HCT116 (cell line): ENCODE measurements at regions not wholly inside any gene's neighbourhood (a gene's known extent, or its start where the extent isn't known, plus 50 kb on each side); places are given as distances from the start of the nearest gene placed in this dataset.

Source experiments
- ATAC-seq: fragments of 200-7000 bp; cut with Tn5 transposase; 2 replicates; pipeline ENCODE4 v1.9.1; 2020; ENCODE audit warnings: mild to moderate bottlenecking, moderate library complexity
- BruUV-seq: library from RNA; stranded (reverse); fragments of 400-500 nt; replicated peaks from 2 replicates; lab custom pipeline; 2021; lab: Mats Ljungman, UMichigan
- CTCF ChIA-PET: fragments of 300-600 bp; sonication (Branson Sonifier 250); formaldehyde crosslinking; loops from one replicate; lab custom pipeline; 2021; ENCODE audit warnings: antibody characterized with exemption; lab: Charles Lee
- POLR2A ChIA-PET: fragments of 300-600, 350-600 bp; sonication (Branson Sonifier 250); formaldehyde crosslinking; loops from one replicate; lab custom pipeline; 2021; ENCODE audit warnings: antibody characterized with exemption; lab: Charles Lee
- RAD21 ChIA-PET, 2 experiments: fragments of 300-600 bp; sonication (Branson Sonifier 250); formaldehyde crosslinking; loops; one replicate each; lab custom pipeline; 2023; ENCODE audit warnings: low total read pairs in 2 of 2; ENCODE audit not compliant: uncharacterized antibody in 2 of 2, unreplicated experiment in 2 of 2, low non-redundant PET in 1 of 2; lab: Charles Lee
- DNase-seq: peaks from one replicate; pipeline ENCODE4 v3.0.0-alpha.2; 2010; ENCODE audit warnings: low read depth, low spot score
- H2AFZ ChIP-seq: fragments of 200-600 bp; shearing (Covaris generic), sonication (generic); 2 replicates; pipeline ENCODE4 v1.6.1; 2017; ENCODE audit warnings: low read depth, mixed run types, mixed read lengths, antibody characterized with exemption, low read length; ENCODE audit not compliant: poor library complexity, severe bottlenecking
- H3K27ac ChIP-seq: 2 replicates; pipeline ENCODE4 v1.5.1; 2012; ENCODE audit warnings: low read depth, low read length
- H3K27me3 ChIP-seq: fragments of 200-600 bp; sonication (generic); 2 replicates; pipeline ENCODE4 v1.6.1; 2016; ENCODE audit warnings: mixed run types, low read length, mixed read lengths; ENCODE audit not compliant: insufficient read depth
- H3K36me3 ChIP-seq, 2 experiments: fragments of 200-500 bp in 1 of 2; fragments of 200-600 bp in 1 of 2; sonication (Bioruptor generic) in 1 of 2; sonication (generic) in 1 of 2; 2 replicates each; pipeline versions ENCODE4 v1.5.1 to v1.6.1; 2014 to 2016; ENCODE audit warnings: low read length in 2 of 2, inconsistent platforms in 1 of 2, mixed read lengths in 1 of 2, mixed run types in 1 of 2; ENCODE audit not compliant: insufficient read depth in 2 of 2, control insufficient read depth in 1 of 2
- H3K4me1 ChIP-seq, 2 experiments: fragments of 200-600 bp in 1 of 2; sonication (generic) in 1 of 2; 2 replicates each; pipeline versions ENCODE4 v1.5.1 to v1.6.1; 2012 to 2017; ENCODE audit warnings: low read length in 2 of 2, inconsistent platforms in 1 of 2, mild to moderate bottlenecking in 1 of 2, mixed read lengths in 1 of 2, mixed run types in 1 of 2, moderate library complexity in 1 of 2; ENCODE audit not compliant: insufficient read depth in 2 of 2, control insufficient read depth in 1 of 2
- H3K4me2 ChIP-seq: fragments of 200-600 bp; sonication (generic); 2 replicates; pipeline ENCODE4 v1.6.1; 2017; ENCODE audit warnings: mixed run types, low read length, mixed read lengths
- H3K4me3 ChIP-seq, 2 experiments: fragments of 200-600 bp in 1 of 2; sonication (generic) in 1 of 2; replicated peaks in 1 of 2; 2 replicates each; pipeline ENCODE4 v1.5.1; 2011 to 2016; ENCODE audit warnings: low read length in 2 of 2, control low read depth in 1 of 2, low read depth in 1 of 2, mild to moderate bottlenecking in 1 of 2, mixed read lengths in 1 of 2, mixed run types in 1 of 2
- H3K79me2 ChIP-seq: fragments of 200-600 bp; sonication (generic); 2 replicates; pipeline ENCODE4 v1.6.1; 2017; ENCODE audit warnings: mild to moderate bottlenecking, mixed run types, low read length, moderate library complexity, mixed read lengths; ENCODE audit not compliant: insufficient read depth
- H3K9ac ChIP-seq: fragments of 200-600 bp; sonication (generic); 2 replicates; pipeline ENCODE4 v1.6.1; 2016; ENCODE audit warnings: low read length, mixed read lengths
- H3K9me2 ChIP-seq: fragments of 200-600 bp; sonication (generic), shearing (Covaris generic); 2 replicates; pipeline ENCODE4 v1.6.1; 2017; ENCODE audit warnings: mixed run types, mild to moderate bottlenecking, moderate library complexity; ENCODE audit not compliant: insufficient read depth
- H3K9me3 ChIP-seq, 2 experiments: fragments of 200-500 bp in 1 of 2; fragments of 200-600 bp in 1 of 2; sonication (Bioruptor generic) in 1 of 2; sonication (generic) in 1 of 2; 2 replicates each; pipeline ENCODE4 v1.6.1; 2014 to 2017; ENCODE audit warnings: low read length in 2 of 2, mixed read lengths in 2 of 2, inconsistent platforms in 1 of 2, low read depth in 1 of 2, mild to moderate bottlenecking in 1 of 2, mixed run types in 1 of 2, moderate library complexity in 1 of 2; ENCODE audit not compliant: control insufficient read depth in 1 of 2, insufficient read depth in 1 of 2
- H4K20me1 ChIP-seq: fragments of 200-600 bp; sonication (generic), shearing (Covaris generic); 2 replicates; pipeline ENCODE4 v1.6.1; 2017; ENCODE audit warnings: mixed run types, mild to moderate bottlenecking, moderate library complexity; ENCODE audit not compliant: insufficient read depth
- EGR1 ChIP-seq: IDR thresholded peaks from 2 replicates; pipeline ENCODE4 v1.6.1; 2012; ENCODE audit warnings: low read depth
- EZH2 ChIP-seq: fragments of 200-600 bp; sonication (generic); IDR thresholded peaks from 2 replicates; pipeline ENCODE4 v1.6.1; 2017; ENCODE audit warnings: antibody characterized with exemption, mixed run types
- FOSL1 ChIP-seq: IDR thresholded peaks from 2 replicates; pipeline ENCODE4 v1.6.1; 2012; ENCODE audit warnings: low read depth
- JUND ChIP-seq: IDR thresholded peaks from 2 replicates; pipeline ENCODE4 v1.6.1; 2012
- MAX ChIP-seq: IDR thresholded peaks from 2 replicates; pipeline ENCODE4 v1.6.1; 2012
- POLR2AphosphoS5 ChIP-seq: IDR thresholded peaks from 2 replicates; pipeline ENCODE4 v1.6.1; 2011; ENCODE audit warnings: mild to moderate bottlenecking, low read depth, low read length, moderate library complexity
- RAD21 ChIP-seq: IDR thresholded peaks from 2 replicates; pipeline ENCODE4 v1.6.1; 2012; ENCODE audit warnings: low read depth, mild to moderate bottlenecking
- SIN3A ChIP-seq: IDR thresholded peaks from 2 replicates; pipeline ENCODE4 v1.6.1; 2012; ENCODE audit warnings: low read depth
- SP1 ChIP-seq: IDR thresholded peaks from 2 replicates; pipeline ENCODE4 v1.6.1; 2012; ENCODE audit warnings: low read depth
- TCF7L2 ChIP-seq: IDR thresholded peaks from 2 replicates; pipeline ENCODE4 v1.7.0; 2011; ENCODE audit warnings: borderline replicate concordance, inconsistent platforms; ENCODE audit not compliant: insufficient read depth, insufficient read length; ENCODE audit errors: extremely low read depth
- YY1 ChIP-seq: IDR thresholded peaks from 2 replicates; pipeline ENCODE4 v1.6.1; 2011; ENCODE audit warnings: low read length, low read depth, moderate library complexity, mild to moderate bottlenecking; ENCODE audit not compliant: insufficient replicate concordance; ENCODE audit errors: extremely low read depth
- ZFX ChIP-seq: fragments of 450-650 bp; IDR thresholded peaks from 2 replicates; pipeline ENCODE4 v1.6.1; 2017
- intact Hi-C: fragments of 100-400 bp; cut with micrococcal nuclease; formaldehyde crosslinking; loops from 2 replicates; pipeline ENCODE4 v1.10.0; 2022

GRCh38 chr4:24279469-24279868 is 304.9 kb downstream of the DHX15 start:
- Histone ChIP-seq H4K20me1 (no peaks in the 10 kb centered on the region; the same call in 1 of the 2 replicates), H3K27ac (no peak overlapping the region), H3K36me3 (no peaks in the 10 kb centered on the region), H2AFZ (no peak overlapping the region), H3K79me2 (no peaks in the 10 kb centered on the region), H3K9ac (no peak overlapping the region), H3K4me2 (no peak overlapping the region), H3K9me2 (no peaks in the 10 kb centered on the region), H3K4me1 (no peaks in the 10 kb centered on the region), H3K27me3 (no peaks in the 10 kb centered on the region), H3K4me3 (no peak overlapping the region), H3K9me3 (no peaks in the 10 kb centered on the region)
- no peak for ATAC-seq
- intact Hi-C loops: no loop called here
- no peak for DNase-seq
- CTCF ChIA-PET: no interaction called here
- RAD21 ChIA-PET: no interaction called here
- no peak for TF ChIP-seq POLR2AphosphoS5
- TF ChIP-seq FOSL1: no peak
- no peak for TF ChIP-seq TCF7L2
- TF ChIP-seq RAD21: no peak
- no TSS peak for BruUV-seq
- POLR2A ChIA-PET: no interaction called here

- H3K4me3 ChIP-seq: no peak overlapping the region
- no peak overlapping the region for H3K27ac ChIP-seq
- BruUV-seq: no TSS peak
- DNase-seq (no peak), ATAC-seq (no peak)
- TF ChIP-seq JUND: no peak
- TF ChIP-seq FOSL1: no peak
- TF ChIP-seq EZH2: no peak
- no peak for TF ChIP-seq MAX
- no peak for TF ChIP-seq YY1
- no peak for TF ChIP-seq EGR1
- no peak for TF ChIP-seq SIN3A
- no peak for TF ChIP-seq ZFX
- no peak for TF ChIP-seq POLR2AphosphoS5
- TF ChIP-seq SP1: no peak
- H2AFZ ChIP-seq: no peak overlapping the region
- POLR2A ChIA-PET: no interaction called here
- H3K36me3 ChIP-seq: no peaks in the 10 kb centered on the region
- CTCF ChIA-PET: no interaction called here
- H3K4me1 ChIP-seq: no peaks in the 10 kb centered on the region
- no peaks in the 10 kb centered on the region for H3K27me3 ChIP-seq
- H3K9ac ChIP-seq: no peak overlapping the region
- no peak overlapping the region for H3K4me2 ChIP-seq
- H3K79me2 ChIP-seq: no peaks in the 10 kb centered on the region
- intact Hi-C loops: no loop called here
- no peaks in the 10 kb centered on the region; the same call in 1 of the 2 replicates for H4K20me1 ChIP-seq
- RAD21 ChIA-PET: no interaction called here
- H3K9me2 ChIP-seq: no peaks in the 10 kb centered on the region
- H3K9me3 ChIP-seq: no peaks in the 10 kb centered on the region
Observed at GRCh38 chr4:24278693-24279092, 305.7 kb downstream of the DHX15 start.
